Endothelial cell of umbilical vein (primary cell): ENCODE measurements at regions not wholly inside any gene's neighbourhood (a gene's known extent, or its start where the extent isn't known, plus 50 kb on each side); places are given as distances from the start of the nearest gene placed in this dataset.

Experiments
- BruUV-seq: library from RNA; stranded (reverse); fragments of 400-500 nt; replicated peaks from 2 replicates; lab custom pipeline; 2021; lab: Mats Ljungman, UMichigan
- CTCF ChIA-PET: fragments of 300-600, 350-600 bp; sonication (Branson Sonifier 250); formaldehyde crosslinking; loops from one replicate; lab custom pipeline; 2021; ENCODE audit warnings: antibody characterized with exemption, inconsistent platforms; lab: Charles Lee
- POLR2A ChIA-PET: fragments of 300-600, 350-600 bp; sonication (Branson Sonifier 250); formaldehyde crosslinking; loops from one replicate; lab custom pipeline; 2021; ENCODE audit warnings: antibody characterized with exemption, inconsistent platforms; lab: Charles Lee
- DNase-seq: peaks from one replicate; pipeline ENCODE4 v3.0.0-alpha.2; 2011; ENCODE audit warnings: low read depth, low spot score
- FAIRE-seq: peaks from 2 replicates; lab custom pipeline; 2011; peaks lifted over from hg19 to GRCh38; lab: Jason Lieb, UNC
- H2AFZ ChIP-seq: 2 replicates; pipeline ENCODE4 v1.6.0; 2012; ENCODE audit warnings: low read depth, low read length, control low read depth, inconsistent platforms
- H3K27ac ChIP-seq: 2 replicates; pipeline ENCODE4 v1.5.1; 2011; ENCODE audit warnings: low read depth, mild to moderate bottlenecking, control low read depth, low read length, moderate library complexity; ENCODE audit not compliant: insufficient read depth
- H3K27me3 ChIP-seq, 2 experiments: 2 replicates each; pipeline versions ENCODE4 v1.6.0 to v1.6.1; 2011; ENCODE audit warnings: low read length in 2 of 2, mixed read lengths in 1 of 2; ENCODE audit not compliant: control insufficient read depth in 2 of 2, insufficient read depth in 2 of 2
- H3K36me3 ChIP-seq, 2 experiments: 2 replicates in 1 of 2; 3 replicates in 1 of 2; pipeline ENCODE4 v1.5.1; 2011; ENCODE audit warnings: low read length in 2 of 2, mild to moderate bottlenecking in 1 of 2, moderate library complexity in 1 of 2; ENCODE audit not compliant: control insufficient read depth in 2 of 2, insufficient read depth in 2 of 2; ENCODE audit errors: extremely low read depth in 1 of 2
- H3K4me1 ChIP-seq: 3 replicates; pipeline ENCODE4 v1.5.1; 2011; ENCODE audit warnings: mild to moderate bottlenecking, low read length; ENCODE audit not compliant: control insufficient read depth, insufficient read depth; ENCODE audit errors: extremely low read depth
- H3K4me2 ChIP-seq: 2 replicates; pipeline ENCODE4 v1.6.1; 2011; ENCODE audit warnings: low read length, control low read depth, mixed read lengths; ENCODE audit not compliant: insufficient read depth
- H3K4me3 ChIP-seq, 3 experiments: fragments of 200-600 bp in 1 of 3; sonication (generic), shearing (Covaris generic) in 1 of 3; replicated peaks in 1 of 3; 2 replicates each; pipeline ENCODE4 v1.5.1; 2011 to 2016; ENCODE audit warnings: control low read depth in 3 of 3, low read length in 3 of 3, mild to moderate bottlenecking in 2 of 3, inconsistent platforms in 1 of 3, low read depth in 1 of 3, moderate library complexity in 1 of 3; ENCODE audit not compliant: insufficient read depth in 1 of 3
- H3K79me2 ChIP-seq: 2 replicates; pipeline ENCODE4 v1.6.0; 2012; ENCODE audit warnings: low read length, inconsistent platforms; ENCODE audit not compliant: control insufficient read depth, insufficient read depth
- H3K9ac ChIP-seq: replicated peaks from 2 replicates; pipeline ENCODE3; 2011; ENCODE audit warnings: low read length, control low read depth; ENCODE audit not compliant: insufficient read depth; ENCODE audit errors: extremely low read depth
- H3K9me1 ChIP-seq: replicated peaks from 3 replicates; pipeline ENCODE4 v1.6.0; 2011; ENCODE audit warnings: mild to moderate bottlenecking, low read length; ENCODE audit not compliant: control insufficient read depth, insufficient read depth; ENCODE audit errors: extremely low read depth
- H3K9me3 ChIP-seq: replicated peaks from 2 replicates; pipeline ENCODE4 v1.5.1; 2012; ENCODE audit warnings: low read length, inconsistent platforms; ENCODE audit not compliant: control insufficient read depth, insufficient read depth
- H4K20me1 ChIP-seq: replicated peaks from 2 replicates; pipeline ENCODE3; 2011; ENCODE audit warnings: mild to moderate bottlenecking, low read length; ENCODE audit not compliant: control insufficient read depth, insufficient read depth; ENCODE audit errors: extremely low read depth
- EZH2 ChIP-seq: IDR thresholded peaks from 2 replicates; pipeline ENCODE4 v1.6.1; 2012; ENCODE audit warnings: borderline replicate concordance, low read depth, mild to moderate bottlenecking, moderate library complexity, low read length, inconsistent platforms; ENCODE audit not compliant: severe bottlenecking
- FOS ChIP-seq: IDR thresholded peaks from 2 replicates; pipeline ENCODE4 v1.6.1; 2011; ENCODE audit warnings: mild to moderate bottlenecking, low read length, moderate library complexity, borderline replicate concordance; ENCODE audit not compliant: insufficient read depth
- GATA2 ChIP-seq: IDR thresholded peaks from 2 replicates; pipeline ENCODE4 v1.7.0; 2011; ENCODE audit warnings: low read depth, mild to moderate bottlenecking, moderate library complexity, mixed read lengths, low read length; ENCODE audit not compliant: insufficient read length, insufficient read depth
- JUN ChIP-seq: IDR thresholded peaks from 2 replicates; pipeline ENCODE4 v1.6.1; 2011; ENCODE audit warnings: borderline replicate concordance, low read depth; ENCODE audit not compliant: insufficient read length, insufficient read depth
- MYC ChIP-seq: IDR thresholded peaks from one replicate; pipeline ENCODE4 v1.6.1; 2011; ENCODE audit warnings: mild to moderate bottlenecking, low read depth, low read length
- POLR2A ChIP-seq: IDR thresholded peaks from 2 replicates; pipeline ENCODE4 v1.6.1; 2012; ENCODE audit warnings: low read depth, mild to moderate bottlenecking, control low read depth, low read length
- POLR2AphosphoS5 ChIP-seq: IDR thresholded peaks from 2 replicates; pipeline ENCODE4 v1.6.1; 2012; ENCODE audit warnings: low read depth, mild to moderate bottlenecking, control low read depth, low read length, moderate library complexity; ENCODE audit not compliant: insufficient read depth
- dilution Hi-C: fragments of 300-500 bp; cut with MboI; formaldehyde crosslinking; loops from one replicate; pipeline ENCODE4 v1.15.0; 2019; ENCODE audit warnings: low sequenced_read_pairs; ENCODE audit not compliant: extremely low pct_ligation_motif_present
- intact Hi-C: fragments of 100-400 bp; cut with micrococcal nuclease; formaldehyde crosslinking; loops from one replicate; pipeline ENCODE4 v1.10.0; 2022
- TF ChIP-seq, protein P1 (sequence below): IDR thresholded peaks from 2 replicates; pipeline ENCODE4 v1.6.1; 2011; ENCODE audit not compliant: insufficient read depth, insufficient read length
- TF ChIP-seq, protein P2 (sequence below), 2 donors: IDR thresholded peaks; 1 replicate in 1 of 2; 2 replicates in 1 of 2; pipeline ENCODE4 v1.5.1; 2011; ENCODE audit warnings: low read length in 2 of 2, mild to moderate bottlenecking in 2 of 2, moderate library complexity in 2 of 2, control low read depth in 1 of 2, inconsistent platforms in 1 of 2, low read depth in 1 of 2; ENCODE audit not compliant: insufficient read depth in 1 of 2; ENCODE audit errors: extremely low read depth in 1 of 2

DNA sequence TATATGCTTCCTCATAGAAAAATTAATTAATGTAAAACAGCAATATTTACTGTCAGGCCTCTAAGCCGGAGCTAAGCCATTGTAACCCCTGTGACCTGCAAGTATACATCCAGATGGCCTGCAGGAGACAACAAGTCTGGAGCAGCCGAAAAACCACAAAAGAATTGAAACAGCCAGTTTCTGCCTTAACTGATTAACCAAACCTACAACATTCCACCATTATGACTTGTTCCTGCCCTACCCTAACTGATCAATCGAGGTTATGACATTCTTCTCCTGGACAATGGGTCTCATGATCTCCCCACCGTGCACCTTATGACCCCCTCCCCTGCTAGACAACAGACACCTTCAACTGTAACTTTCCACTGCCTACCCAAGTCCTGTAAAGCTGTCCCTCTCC lies 205.8 kb upstream of the DUSP10 start:
- dilution Hi-C loops (no loop called here), intact Hi-C loops (no loop called here)
- no peak overlapping the region for H3K9ac ChIP-seq

More for the DNA sequence above, 205.8 kb upstream of the DUSP10 start:
- no peak for FAIRE-seq
- Histone ChIP-seq H2AFZ (no peak overlapping the region), H3K4me2 (no peak overlapping the region), H3K27ac (no peak overlapping the region), H3K27me3 (no peaks in the 10 kb centered on the region), H3K9me1 (no peaks in the 10 kb centered on the region), H3K79me2 (no peaks in the 10 kb centered on the region), H3K4me3 (no peak overlapping the region), H4K20me1 (no peaks in the 10 kb centered on the region), H3K9me3 (no peaks in the 10 kb centered on the region), H3K4me1 (no peaks in the 10 kb centered on the region), H3K36me3 (no peaks in the 10 kb centered on the region)
- POLR2A ChIA-PET = no interaction called here
- no peak for TF ChIP-seq FOS
- TF ChIP-seq EZH2 = no peak
- no peak for TF ChIP-seq JUN
- TF ChIP-seq GATA2 = no peak
- TF ChIP-seq, protein P1, sequence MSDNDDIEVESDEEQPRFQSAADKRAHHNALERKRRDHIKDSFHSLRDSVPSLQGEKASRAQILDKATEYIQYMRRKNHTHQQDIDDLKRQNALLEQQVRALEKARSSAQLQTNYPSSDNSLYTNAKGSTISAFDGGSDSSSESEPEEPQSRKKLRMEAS = no peak
- TF ChIP-seq MYC = no peak
- TF ChIP-seq, protein P2, sequence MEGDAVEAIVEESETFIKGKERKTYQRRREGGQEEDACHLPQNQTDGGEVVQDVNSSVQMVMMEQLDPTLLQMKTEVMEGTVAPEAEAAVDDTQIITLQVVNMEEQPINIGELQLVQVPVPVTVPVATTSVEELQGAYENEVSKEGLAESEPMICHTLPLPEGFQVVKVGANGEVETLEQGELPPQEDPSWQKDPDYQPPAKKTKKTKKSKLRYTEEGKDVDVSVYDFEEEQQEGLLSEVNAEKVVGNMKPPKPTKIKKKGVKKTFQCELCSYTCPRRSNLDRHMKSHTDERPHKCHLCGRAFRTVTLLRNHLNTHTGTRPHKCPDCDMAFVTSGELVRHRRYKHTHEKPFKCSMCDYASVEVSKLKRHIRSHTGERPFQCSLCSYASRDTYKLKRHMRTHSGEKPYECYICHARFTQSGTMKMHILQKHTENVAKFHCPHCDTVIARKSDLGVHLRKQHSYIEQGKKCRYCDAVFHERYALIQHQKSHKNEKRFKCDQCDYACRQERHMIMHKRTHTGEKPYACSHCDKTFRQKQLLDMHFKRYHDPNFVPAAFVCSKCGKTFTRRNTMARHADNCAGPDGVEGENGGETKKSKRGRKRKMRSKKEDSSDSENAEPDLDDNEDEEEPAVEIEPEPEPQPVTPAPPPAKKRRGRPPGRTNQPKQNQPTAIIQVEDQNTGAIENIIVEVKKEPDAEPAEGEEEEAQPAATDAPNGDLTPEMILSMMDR (IDR thresholded peaks at IDR 0.05; ENCODE audit: extremely low read depth in 1 of 2, insufficient read depth in 1 of 2, low read depth in 1 of 2, low read length in 2 of 2) = no peak
- TF ChIP-seq POLR2A = no peak
- TF ChIP-seq POLR2AphosphoS5 = no peak
- no peak for DNase-seq
- CTCF ChIA-PET = no interaction called here
- no TSS peak for BruUV-seq
